HCT116 (cell line): ENCODE measurements at regions not wholly inside any gene's neighbourhood (a gene's known extent, or its start where the extent isn't known, plus 50 kb on each side); places are given as distances from the start of the nearest gene placed in this dataset.

ENCODE experiments used
- ATF3 ChIP-seq: IDR thresholded peaks from 2 replicates; pipeline ENCODE4 v1.6.1; 2012
- CBX3 ChIP-seq: IDR thresholded peaks from 2 replicates; pipeline ENCODE4 v1.6.1; 2012; ENCODE audit warnings: low read depth
- CTCF ChIP-seq, 3 experiments: fragments of 200-600 bp in 1 of 3; sonication (generic) in 1 of 3; IDR thresholded peaks in 2 of 3; conservative IDR thresholded peaks in 1 of 3; 2 replicates each; pipeline ENCODE4 v1.5.1; 2012 to 2017; ENCODE audit warnings: low read depth in 2 of 3, low read length in 2 of 3, antibody characterized with exemption in 1 of 3, borderline replicate concordance in 1 of 3, control low read depth in 1 of 3, mild to moderate bottlenecking in 1 of 3, mixed read lengths in 1 of 3, mixed run types in 1 of 3, moderate library complexity in 1 of 3; ENCODE audit not compliant: insufficient read depth in 1 of 3
- EZH2 ChIP-seq: fragments of 200-600 bp; sonication (generic); IDR thresholded peaks from 2 replicates; pipeline ENCODE4 v1.6.1; 2017; ENCODE audit warnings: antibody characterized with exemption, mixed run types
- EZH2phosphoT487 ChIP-seq: fragments of 200-600 bp; IDR thresholded peaks from 2 replicates; pipeline ENCODE4 v1.6.1; 2018; ENCODE audit warnings: antibody characterized with exemption, borderline replicate concordance
- FOSL1 ChIP-seq: IDR thresholded peaks from 2 replicates; pipeline ENCODE4 v1.6.1; 2012; ENCODE audit warnings: low read depth
- JUND ChIP-seq: IDR thresholded peaks from 2 replicates; pipeline ENCODE4 v1.6.1; 2012
- MAX ChIP-seq: IDR thresholded peaks from 2 replicates; pipeline ENCODE4 v1.6.1; 2012
- POLR2A ChIP-seq: IDR thresholded peaks from 2 replicates; pipeline ENCODE4 v1.7.0; 2011; ENCODE audit warnings: borderline replicate concordance; ENCODE audit not compliant: insufficient read depth, insufficient read length; ENCODE audit errors: extremely low read depth
- POLR2AphosphoS5 ChIP-seq: IDR thresholded peaks from 2 replicates; pipeline ENCODE4 v1.6.1; 2011; ENCODE audit warnings: mild to moderate bottlenecking, low read depth, low read length, moderate library complexity
- SRF ChIP-seq: IDR thresholded peaks from 2 replicates; pipeline ENCODE4 v1.6.1; 2012; ENCODE audit warnings: low read depth
- ZFX ChIP-seq: fragments of 450-650 bp; IDR thresholded peaks from 2 replicates; pipeline ENCODE4 v1.6.1; 2017
- TF ChIP-seq, protein P1 (sequence below): IDR thresholded peaks from 2 replicates; pipeline ENCODE4 v1.6.1; 2011; ENCODE audit warnings: mild to moderate bottlenecking, low read length, moderate library complexity; ENCODE audit not compliant: insufficient replicate concordance; ENCODE audit errors: extremely low read depth
- TF ChIP-seq, protein P2 (sequence below): IDR thresholded peaks from 2 replicates; pipeline ENCODE4 v1.6.1; 2012; ENCODE audit warnings: low read depth

GRCh38 chrX:15906041-15906943, 51.7 kb upstream of the AP1S2 start:
- TF ChIP-seq CTCF (IDR thresholded peaks at IDR 0.05 in 2 of 3, conservative IDR thresholded peaks at IDR 0.05 in 1 of 3; ENCODE audit: borderline replicate concordance in 1 of 3, insufficient read depth in 1 of 3, low read depth in 2 of 3, low read length in 2 of 3) (no peak), SRF (no peak), MAX (no peak), POLR2A (no peak), EZH2phosphoT487 (no peak), ZFX (no peak), FOSL1 (no peak), CBX3 (no peak), JUND (no peak), POLR2AphosphoS5 (no peak), ATF3 (no peak), EZH2 (no peak)
- TF ChIP-seq, protein P1, sequence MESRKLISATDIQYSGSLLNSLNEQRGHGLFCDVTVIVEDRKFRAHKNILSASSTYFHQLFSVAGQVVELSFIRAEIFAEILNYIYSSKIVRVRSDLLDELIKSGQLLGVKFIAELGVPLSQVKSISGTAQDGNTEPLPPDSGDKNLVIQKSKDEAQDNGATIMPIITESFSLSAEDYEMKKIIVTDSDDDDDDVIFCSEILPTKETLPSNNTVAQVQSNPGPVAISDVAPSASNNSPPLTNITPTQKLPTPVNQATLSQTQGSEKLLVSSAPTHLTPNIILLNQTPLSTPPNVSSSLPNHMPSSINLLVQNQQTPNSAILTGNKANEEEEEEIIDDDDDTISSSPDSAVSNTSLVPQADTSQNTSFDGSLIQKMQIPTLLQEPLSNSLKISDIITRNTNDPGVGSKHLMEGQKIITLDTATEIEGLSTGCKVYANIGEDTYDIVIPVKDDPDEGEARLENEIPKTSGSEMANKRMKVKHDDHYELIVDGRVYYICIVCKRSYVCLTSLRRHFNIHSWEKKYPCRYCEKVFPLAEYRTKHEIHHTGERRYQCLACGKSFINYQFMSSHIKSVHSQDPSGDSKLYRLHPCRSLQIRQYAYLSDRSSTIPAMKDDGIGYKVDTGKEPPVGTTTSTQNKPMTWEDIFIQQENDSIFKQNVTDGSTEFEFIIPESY, result no peak
- TF ChIP-seq, protein P2, sequence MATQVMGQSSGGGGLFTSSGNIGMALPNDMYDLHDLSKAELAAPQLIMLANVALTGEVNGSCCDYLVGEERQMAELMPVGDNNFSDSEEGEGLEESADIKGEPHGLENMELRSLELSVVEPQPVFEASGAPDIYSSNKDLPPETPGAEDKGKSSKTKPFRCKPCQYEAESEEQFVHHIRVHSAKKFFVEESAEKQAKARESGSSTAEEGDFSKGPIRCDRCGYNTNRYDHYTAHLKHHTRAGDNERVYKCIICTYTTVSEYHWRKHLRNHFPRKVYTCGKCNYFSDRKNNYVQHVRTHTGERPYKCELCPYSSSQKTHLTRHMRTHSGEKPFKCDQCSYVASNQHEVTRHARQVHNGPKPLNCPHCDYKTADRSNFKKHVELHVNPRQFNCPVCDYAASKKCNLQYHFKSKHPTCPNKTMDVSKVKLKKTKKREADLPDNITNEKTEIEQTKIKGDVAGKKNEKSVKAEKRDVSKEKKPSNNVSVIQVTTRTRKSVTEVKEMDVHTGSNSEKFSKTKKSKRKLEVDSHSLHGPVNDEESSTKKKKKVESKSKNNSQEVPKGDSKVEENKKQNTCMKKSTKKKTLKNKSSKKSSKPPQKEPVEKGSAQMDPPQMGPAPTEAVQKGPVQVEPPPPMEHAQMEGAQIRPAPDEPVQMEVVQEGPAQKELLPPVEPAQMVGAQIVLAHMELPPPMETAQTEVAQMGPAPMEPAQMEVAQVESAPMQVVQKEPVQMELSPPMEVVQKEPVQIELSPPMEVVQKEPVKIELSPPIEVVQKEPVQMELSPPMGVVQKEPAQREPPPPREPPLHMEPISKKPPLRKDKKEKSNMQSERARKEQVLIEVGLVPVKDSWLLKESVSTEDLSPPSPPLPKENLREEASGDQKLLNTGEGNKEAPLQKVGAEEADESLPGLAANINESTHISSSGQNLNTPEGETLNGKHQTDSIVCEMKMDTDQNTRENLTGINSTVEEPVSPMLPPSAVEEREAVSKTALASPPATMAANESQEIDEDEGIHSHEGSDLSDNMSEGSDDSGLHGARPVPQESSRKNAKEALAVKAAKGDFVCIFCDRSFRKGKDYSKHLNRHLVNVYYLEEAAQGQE, result no peak
